Stimulated activated CD4-positive, alpha-beta T cell treated with anti-CD3 and anti-CD28 coated beads, Interleukin-1b, Interleukin-23, amount 100 ng/mL, for 4 hours (primary cell): ENCODE measurements at regions not wholly inside any gene's neighbourhood (a gene's known extent, or its start where the extent isn't known, plus 50 kb on each side); places are given as distances from the start of the nearest gene placed in this dataset.
A peak's percentile ranks its signal among the peaks of the same experiment; 100 is the strongest.
"Not testable (repeated sequence)": the region's sequence is repeated elsewhere in the genome, so short reads cannot be mapped to it uniquely, and the experiment has no call there.

Experiments used
- DNase-seq, 2 donors: peaks; one replicate each; pipeline ENCODE4 v3.0.0-alpha.2; 2020; ENCODE audit warnings: low read depth in 2 of 2

- DNase-seq, result not testable (repeated sequence)
Measured at GRCh38 chr19:34871911-34872310, 54.8 kb upstream of the ZNF30 start.

GRCh38 chr19:34867631-34868030, 59.1 kb upstream of the ZNF30 start:
- no peak for DNase-seq

GRCh38 chr19:34865225-34865624, 61.5 kb upstream of the ZNF30 start:
- not testable (repeated sequence) for DNase-seq

- DNase-seq, result not testable (repeated sequence)
Measured at GRCh38 chr19:34859823-34860736, 66.6 kb upstream of the ZNF30 start.

GRCh38 chr19:34859325-34859724, 67.4 kb upstream of the ZNF30 start:
- DNase-seq, result not testable (repeated sequence)

- no peak for DNase-seq
Measured at GRCh38 chr19:34856052-34856451, 70.7 kb upstream of the ZNF30 start.

GRCh38 chr19:34853369-34853768, 73.3 kb upstream of the ZNF30 start:
- DNase-seq, result no peak

GRCh38 chr19:34852669-34853068, 74.0 kb upstream of the ZNF30 start:
- no peak for DNase-seq

- DNase-seq, result no peak
Measured at GRCh38 chr19:34851277-34851804, 75.4 kb upstream of the ZNF30 start.

- no peak for DNase-seq
Measured at GRCh38 chr19:34847393-34847792, 74.4 kb upstream of the ZNF599 start.

- DNase-seq, result no peak
Measured at GRCh38 chr19:34844277-34844676, 71.3 kb upstream of the ZNF599 start.

GRCh38 chr19:34841780-34842179, 68.8 kb upstream of the ZNF599 start:
- DNase-seq, result no peak

GRCh38 chr19:34838753-34839431, 65.9 kb upstream of the ZNF599 start:
- peak in 1 of 2 donors; percentile 14 for DNase-seq

GRCh38 chr19:34838248-34838647, 65.2 kb upstream of the ZNF599 start:
- DNase-seq, result no peak

- no peak for DNase-seq
Measured at GRCh38 chr19:34837262-34837661, 64.2 kb upstream of the ZNF599 start.

- DNase-seq, result no peak
Measured at GRCh38 chr19:34835631-34836351, 62.8 kb upstream of the ZNF599 start.

GRCh38 chr19:34834472-34835061, 61.6 kb upstream of the ZNF599 start:
- DNase-seq, result no peak

GRCh38 chr19:34832581-34833112, 59.6 kb upstream of the ZNF599 start:
- DNase-seq, result no peak

- DNase-seq, result no peak
Measured at GRCh38 chr19:34831714-34832113, 58.7 kb upstream of the ZNF599 start.

GRCh38 chr19:34828156-34828555, 55.1 kb upstream of the ZNF599 start:
- no peak for DNase-seq

GRCh38 chr19:34825212-34825611, 52.2 kb upstream of the ZNF599 start:
- no peak for DNase-seq
